Pancreas (tissue), 10 donors: ENCODE measurements at regions not wholly inside any gene's neighbourhood (a gene's known extent, or its start where the extent isn't known, plus 50 kb on each side); places are given as distances from the start of the nearest gene placed in this dataset.
A peak's percentile ranks its signal among the peaks of the same experiment; 100 is the strongest.

Source experiments
- ATAC-seq, 4 donors: fragments of 200-7000 bp; cut with Tn5 transposase; one replicate each; pipeline versions ENCODE4 v1.8.0 to v1.9.1; 2020; ENCODE audit warnings: mild to moderate bottlenecking in 4 of 4, moderate library complexity in 4 of 4
- DNase-seq, 6 donors: peaks; one replicate each; pipeline ENCODE4 v3.0.0-alpha.2; 2020
- FAIRE-seq: peaks from 2 replicates; lab custom pipeline; 2012; peaks lifted over from hg19 to GRCh38; lab: Jason Lieb, UNC
- H3K27ac ChIP-seq, 4 donors: fragments of 200-600 bp; sonication (generic); 1 replicate in 3 of 4; 2 replicates in 1 of 4; pipeline versions ENCODE4 v1.5.0 to v1.8.0; 2020
- H3K27me3 ChIP-seq, 4 donors: fragments of 200-600 bp; one replicate each; pipeline ENCODE4 v1.8.0; 2021
- H3K36me3 ChIP-seq, 3 donors: fragments of 200-600 bp; sonication (generic) in 1 of 3; one replicate each; pipeline versions ENCODE4 v1.5.0 to v1.8.0; 2020 to 2021
- H3K4me1 ChIP-seq, 3 donors: fragments of 200-600 bp; one replicate each; pipeline ENCODE4 v1.8.0; 2021
- H3K4me3 ChIP-seq, 4 donors: fragments of 200-600 bp; sonication (generic) in 2 of 4; one replicate each; pipeline versions ENCODE4 v1.5.0 to v1.8.0; 2020 to 2021
- H3K9me3 ChIP-seq, 4 donors: fragments of 200-600 bp; one replicate each; pipeline ENCODE4 v1.8.0; 2021
- CTCF ChIP-seq, 4 donors: fragments of 200-600 bp; sonication (generic) in 3 of 4; IDR thresholded peaks; one replicate each; pipeline versions ENCODE4 v1.5.0 to v1.8.0; 2021; ENCODE audit warnings: antibody characterized with exemption in 4 of 4
- WGBS, 2 donors: extraction: QIAGEN DNeasy Blood & Tissue Kit; methylation state at CpG; one replicate each; pipeline ENCODE4 v1.1.7; 2013; 5-methylcytosine and 5-hydroxymethylcytosine counted together
- intact Hi-C, 3 donors: fragments of 100-400 bp; cut with DNase I; formaldehyde crosslinking; loops; one replicate each; pipeline versions ENCODE4 v1.11.1 to v1.14.2; 2022
- donor health status: healthy with polysubstance abuse.
- donor health status: DM: no; HTN: no; CAD: no; lungs with moderate emphysema.
- donor health status: DM: no; HTN: no; CAD: no.
- donor health status: control.
- donor health status: control.
- donor health status: Bipolar disorder and iron deficiency.
- donor health status: DM: yes; HTN: yes; CAD: no.
- donor health status: DM: no; HTN: no; CAD: no.
- donor health status: DM: no; HTN: no; CAD: no.
- donor health status: DM: yes; HTN: yes; CAD: no.

GRCh38 chr5:103472265-103472664 lies 90.3 kb downstream of the NUDT12 start:
- no peak for FAIRE-seq
- Histone ChIP-seq H3K4me3 (no peak overlapping the region), H3K36me3 (no peaks in the 10 kb centered on the region), H3K27me3 (no peaks in the 10 kb centered on the region), H3K9me3 (no peaks in the 10 kb centered on the region), H3K4me1 (no peaks in the 10 kb centered on the region), H3K27ac (no peak overlapping the region)
- DNase-seq = no peak
- ATAC-seq = no peak
- TF ChIP-seq CTCF (IDR thresholded peaks at IDR 0.05) = no peak
- intact Hi-C loops = no loop called here
- whole genome bisulfite sequencing, 2 donors = 34 to 65% methylated on average over 1 of the region's 1 CpG

GRCh38 chr5:103469288-103470040 lies 93.1 kb downstream of the NUDT12 start:
- peak in 3 of 4 donors; percentile 37 to 50 (median 39) for ATAC-seq
- no peak overlapping the region for H3K27ac ChIP-seq
- no peaks in the 10 kb centered on the region for H3K9me3 ChIP-seq
- 65 to 73% methylated on average over 3 of the region's 3 CpGs for WGBS, 2 donors
- no peak for DNase-seq
- H3K4me1 ChIP-seq = peaks cover 0 to 4% (median 3%) of the 10 kb centered on the region in 3 donors
- H3K27me3 ChIP-seq = no peaks in the 10 kb centered on the region
- intact Hi-C loops = no loop called here
- TF ChIP-seq CTCF (IDR thresholded peaks at IDR 0.05) = no peak
- no peak overlapping the region for H3K4me3 ChIP-seq
- H3K36me3 ChIP-seq = no peaks in the 10 kb centered on the region
- peak; percentile 13 for FAIRE-seq

- ATAC-seq = no peak
- FAIRE-seq = no peak
- Histone ChIP-seq H3K4me3 (no peak overlapping the region), H3K27me3 (no peaks in the 10 kb centered on the region), H3K9me3 (no peaks in the 10 kb centered on the region), H3K27ac (no peak overlapping the region), H3K36me3 (no peaks in the 10 kb centered on the region), H3K4me1 (peaks cover 0 to 4% (median 3%) of the 10 kb centered on the region in 3 donors)
- intact Hi-C loops = no loop called here
- no peak for DNase-seq
- no peak for TF ChIP-seq CTCF (IDR thresholded peaks at IDR 0.05)
- 72 to 78% methylated on average over 3 of the region's 3 CpGs for WGBS, 2 donors
Measured at GRCh38 chr5:103467831-103468230, 94.8 kb downstream of the NUDT12 start.

DNA sequence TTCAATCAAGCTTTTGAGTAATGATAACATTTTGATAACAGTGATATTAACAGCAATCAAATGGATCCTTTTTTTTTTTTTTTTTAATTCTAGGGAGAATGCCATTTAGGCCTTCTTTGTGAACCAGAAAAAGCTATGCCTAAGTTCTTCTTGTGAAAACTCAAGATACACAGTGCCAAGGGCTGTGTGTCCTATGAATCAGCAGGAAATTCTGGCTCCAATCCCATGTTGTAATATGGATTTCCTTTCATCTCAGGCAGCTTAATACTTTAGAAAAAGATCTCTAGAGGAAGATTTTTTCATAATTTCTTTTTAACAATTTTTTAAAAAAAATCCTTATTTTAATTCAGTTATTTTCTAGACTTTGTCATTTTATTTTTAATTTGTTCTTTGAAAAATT lies 96.1 kb downstream of the NUDT12 start:
- ATAC-seq (peak in 1 of 4 donors; percentile 56), FAIRE-seq (peak; percentile 23), DNase-seq (no peak)
- H3K36me3 ChIP-seq = no peaks in the 10 kb centered on the region
- no peaks in the 10 kb centered on the region for H3K9me3 ChIP-seq
- no peak overlapping the region for H3K27ac ChIP-seq
- H3K4me1 ChIP-seq = peaks cover 0 to 4% (median 3%) of the 10 kb centered on the region in 3 donors
- no peak for TF ChIP-seq CTCF (IDR thresholded peaks at IDR 0.05)
- no peaks in the 10 kb centered on the region for H3K27me3 ChIP-seq
- intact Hi-C loops = no loop called here
- H3K4me3 ChIP-seq = no peak overlapping the region

DNA sequence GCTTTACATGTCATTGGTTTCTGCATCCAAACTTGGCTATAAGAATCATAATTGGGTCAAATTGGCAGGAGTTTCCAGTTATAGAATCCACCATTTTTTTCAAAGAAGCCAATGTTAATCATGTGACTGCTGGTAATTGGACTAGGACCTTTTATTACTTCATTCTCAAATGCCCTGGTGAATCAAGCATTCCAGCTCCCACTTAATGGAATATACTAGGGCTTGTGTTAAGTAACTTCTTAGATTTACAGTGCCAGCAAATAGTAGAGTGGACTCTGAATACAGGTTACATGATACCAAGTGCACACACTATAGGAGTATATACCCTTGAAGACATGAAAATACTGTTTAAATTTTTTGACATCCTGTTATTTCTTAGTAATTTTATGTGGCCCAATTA lies 96.7 kb downstream of the NUDT12 start:
- FAIRE-seq = no peak
- H3K27me3 ChIP-seq = no peaks in the 10 kb centered on the region
- peaks cover 0 to 4% (median 3%) of the 10 kb centered on the region in 3 donors for H3K4me1 ChIP-seq
- intact Hi-C loops = no loop called here
- ATAC-seq = no peak
- H3K27ac ChIP-seq = no peak overlapping the region
- H3K4me3 ChIP-seq = no peak overlapping the region
- no peak for DNase-seq
- no peak for TF ChIP-seq CTCF (IDR thresholded peaks at IDR 0.05)
- H3K9me3 ChIP-seq = no peaks in the 10 kb centered on the region
- H3K36me3 ChIP-seq = no peaks in the 10 kb centered on the region
